ENCODE measurements at regions not wholly inside any gene's neighbourhood (a gene's known extent, or its start where the extent isn't known, plus 50 kb on each side); places are given as distances from the start of the nearest gene placed in this dataset.
"Not testable (repeated sequence)": the region's sequence is repeated elsewhere in the genome, so short reads cannot be mapped to it uniquely, and the experiment has no call there.

GRCh38 chr17:21470422-21470821 lies 94.3 kb downstream of the KCNJ12 start:
- not testable (repeated sequence) for DNase-seq (ENCODE audit: low spot score)

- DNase-seq (ENCODE audit: low spot score): no peak
Measured at GRCh38 chr17:21470861-21471260, 94.7 kb downstream of the KCNJ12 start.

GRCh38 chr17:21474815-21475214 lies 98.7 kb downstream of the KCNJ12 start:
- no peak for DNase-seq (ENCODE audit: low spot score)

GRCh38 chr17:21475571-21475970 lies 99.4 kb downstream of the KCNJ12 start:
- no peak for DNase-seq (ENCODE audit: low spot score)

GRCh38 chr17:21476867-21477266 lies 100.7 kb downstream of the KCNJ12 start:
- no peak for DNase-seq (ENCODE audit: low spot score)

- no peak for DNase-seq (ENCODE audit: low spot score)
Measured at GRCh38 chr17:21482189-21482865, 106.2 kb downstream of the KCNJ12 start.

- not testable (repeated sequence) for DNase-seq (ENCODE audit: low spot score)
Measured at GRCh38 chr17:21488043-21488442, 111.9 kb downstream of the KCNJ12 start.

GRCh38 chr17:21493993-21494392 lies 117.8 kb downstream of the KCNJ12 start:
- no peak for DNase-seq (ENCODE audit: low spot score)

GRCh38 chr17:21495281-21495680 lies 119.1 kb downstream of the KCNJ12 start:
- no peak for DNase-seq (ENCODE audit: low spot score)

- no peak for DNase-seq (ENCODE audit: low spot score)
Measured at GRCh38 chr17:21500064-21500463, 123.9 kb downstream of the KCNJ12 start.

- not testable (repeated sequence) for DNase-seq (ENCODE audit: low spot score)
Measured at GRCh38 chr17:21501927-21502700, 126.0 kb downstream of the KCNJ12 start.

- peak; percentile 32 for DNase-seq (ENCODE audit: low spot score)
Measured at GRCh38 chr17:21505819-21506815, 130.0 kb downstream of the KCNJ12 start.

- DNase-seq (ENCODE audit: low spot score): not testable (repeated sequence)
Measured at GRCh38 chr17:21507806-21508205, 131.6 kb downstream of the KCNJ12 start.

GRCh38 chr17:21508211-21508610 lies 132.1 kb downstream of the KCNJ12 start:
- no peak for DNase-seq (ENCODE audit: low spot score)

GRCh38 chr17:21509356-21509755 lies 133.2 kb downstream of the KCNJ12 start:
- DNase-seq (ENCODE audit: low spot score): not testable (repeated sequence)

GRCh38 chr17:21510686-21511362 lies 134.7 kb downstream of the KCNJ12 start:
- DNase-seq (ENCODE audit: low spot score): no peak

- peak; percentile 85 for DNase-seq (ENCODE audit: low spot score)
Measured at GRCh38 chr17:21511363-21512195, 135.4 kb downstream of the KCNJ12 start.

GRCh38 chr17:21512307-21513011 lies 136.3 kb downstream of the KCNJ12 start:
- DNase-seq (ENCODE audit: low spot score): peak; percentile 41

- peak; percentile 77 for DNase-seq (ENCODE audit: low spot score)
Measured at GRCh38 chr17:21513012-21513570, 136.9 kb downstream of the KCNJ12 start.
